SK-N-SH treated with all-trans-retinoic acid at 6 μM for 48 hours (cell line): ENCODE measurements at regions not wholly inside any gene's neighbourhood (a gene's known extent, or its start where the extent isn't known, plus 50 kb on each side); places are given as distances from the start of the nearest gene placed in this dataset.

ENCODE experiments used
- ATAC-seq: fragments of 200-7000 bp; cut with Tn5 transposase; 3 replicates; pipeline ENCODE4 v1.9.1; 2020; ENCODE audit warnings: mild to moderate bottlenecking, moderate library complexity
- ARNTL ChIP-seq: fragments of 450-650 bp; formaldehyde crosslinking; IDR thresholded peaks from 2 replicates; pipeline ENCODE4 v1.5.0; 2020; ENCODE audit warnings: low read depth, mild to moderate bottlenecking, moderate library complexity, borderline replicate concordance
- BACH2 ChIP-seq: fragments of 250-450 bp; sonication (Bioruptor Pico); IDR thresholded peaks from 2 replicates; pipeline ENCODE4 v1.9.0; 2021; ENCODE audit warnings: mild to moderate bottlenecking, borderline replicate concordance
- CREB5 ChIP-seq: fragments of 250-450 bp; sonication (Bioruptor Pico); IDR thresholded peaks from 2 replicates; pipeline ENCODE4 v1.5.1; 2020; ENCODE audit warnings: low read depth, mild to moderate bottlenecking, moderate library complexity
- CSRNP3 ChIP-seq: fragments of 250-450 bp; sonication (Bioruptor Pico); IDR thresholded peaks from 2 replicates; pipeline ENCODE4 v1.5.1; 2021; ENCODE audit warnings: mild to moderate bottlenecking, moderate library complexity
- ESRRG ChIP-seq: fragments of 250-450 bp; sonication (Bioruptor Pico); IDR thresholded peaks from 2 replicates; pipeline ENCODE4 v1.6.1; 2021; ENCODE audit warnings: mild to moderate bottlenecking
- GLIS3 ChIP-seq: fragments of 250-450 bp; sonication (Bioruptor Pico); IDR thresholded peaks from 2 replicates; pipeline ENCODE4 v1.5.0; 2020; ENCODE audit warnings: mild to moderate bottlenecking, moderate library complexity
- ISL1 ChIP-seq: fragments of 250-450 bp; sonication (Bioruptor Pico); IDR thresholded peaks from 2 replicates; pipeline ENCODE4 v2.1.2; 2022; ENCODE audit warnings: mild to moderate bottlenecking, moderate library complexity
- OSR1 ChIP-seq: fragments of 250-450 bp; sonication (Bioruptor Pico); IDR thresholded peaks from 2 replicates; pipeline ENCODE4 v1.8.0; 2022; ENCODE audit warnings: moderate library complexity, mild to moderate bottlenecking, inconsistent platforms
- PATZ1 ChIP-seq: fragments of 250-450 bp; sonication (Bioruptor Pico); IDR thresholded peaks from 2 replicates; pipeline ENCODE4 v1.8.0; 2020; ENCODE audit warnings: mild to moderate bottlenecking, moderate library complexity, borderline replicate concordance
- POU6F1 ChIP-seq: fragments of 250-450 bp; sonication (Bioruptor Pico); IDR thresholded peaks from 2 replicates; pipeline ENCODE4 v1.8.0; 2021; ENCODE audit warnings: low read depth, mild to moderate bottlenecking, moderate library complexity, borderline replicate concordance
- PPARA ChIP-seq: fragments of 250-450 bp; sonication (Bioruptor Pico); IDR thresholded peaks from 2 replicates; pipeline ENCODE4 v1.5.0; 2020; ENCODE audit warnings: mild to moderate bottlenecking, borderline replicate concordance
- SNAI2 ChIP-seq: fragments of 250-450 bp; sonication (Bioruptor Pico); IDR thresholded peaks from 2 replicates; pipeline ENCODE4 v1.5.0; 2020; ENCODE audit warnings: mild to moderate bottlenecking, moderate library complexity
- TCF4 ChIP-seq: fragments of 250-450 bp; sonication (Bioruptor Pico); IDR thresholded peaks from 2 replicates; pipeline ENCODE4 v1.8.0; 2021; ENCODE audit warnings: mild to moderate bottlenecking, moderate library complexity, borderline replicate concordance
- TOX ChIP-seq: fragments of 250-450 bp; sonication (Bioruptor Pico); IDR thresholded peaks from 2 replicates; pipeline ENCODE4 v1.8.0; 2021; ENCODE audit warnings: mild to moderate bottlenecking, moderate library complexity, borderline replicate concordance
- ZC3H10 ChIP-seq: fragments of 250-450 bp; sonication (Bioruptor Pico); IDR thresholded peaks from 2 replicates; pipeline ENCODE4 v1.5.1; 2021; ENCODE audit warnings: mild to moderate bottlenecking, moderate library complexity
- ZFP3 ChIP-seq: fragments of 250-450 bp; sonication (Bioruptor Pico); IDR thresholded peaks from 2 replicates; pipeline ENCODE4 v1.5.0; 2020; ENCODE audit warnings: mild to moderate bottlenecking, moderate library complexity
- ZNF565 ChIP-seq: fragments of 450-650 bp; formaldehyde crosslinking; conservative IDR thresholded peaks from 2 replicates; pipeline ENCODE4 v1.5.0; 2020; ENCODE audit warnings: low read depth, mild to moderate bottlenecking, moderate library complexity
- ZNF8 ChIP-seq: fragments of 450-650 bp; formaldehyde crosslinking; IDR thresholded peaks from 2 replicates; pipeline ENCODE4 v1.5.0; 2020; ENCODE audit warnings: mild to moderate bottlenecking, moderate library complexity

- no peak for TF ChIP-seq TOX
- TF ChIP-seq GLIS3 (CRISPR knock-in tag): no peak
- TF ChIP-seq PATZ1 (CRISPR knock-in tag): no peak
- no peak for TF ChIP-seq ARNTL (CRISPR knock-in tag)
- peak; percentile 40; the same call in 2 of the 3 replicates for ATAC-seq
These were observed 79.7 kb upstream of the RAB4A start for GRCh38 chr1:229191066-229191674.

- no peak for TF ChIP-seq ZFP3
- TF ChIP-seq PATZ1 (CRISPR knock-in tag): no peak
- TF ChIP-seq CREB5 (CRISPR knock-in tag): no peak
- no peak for TF ChIP-seq ESRRG (CRISPR knock-in tag)
- TF ChIP-seq GLIS3 (CRISPR knock-in tag): no peak
- TF ChIP-seq ARNTL (CRISPR knock-in tag): no peak
- no peak for TF ChIP-seq ZC3H10 (CRISPR knock-in tag)
- TF ChIP-seq SNAI2 (CRISPR knock-in tag): no peak
- no peak for TF ChIP-seq CSRNP3 (CRISPR knock-in tag)
- no peak for ATAC-seq
These were observed 78.9 kb upstream of the RAB4A start for GRCh38 chr1:229192031-229192430.

GRCh38 chr1:229192853-229193252 is 78.1 kb upstream of the RAB4A start:
- no peak for ATAC-seq
- TF ChIP-seq GLIS3 (CRISPR knock-in tag): no peak
- no peak for TF ChIP-seq CSRNP3 (CRISPR knock-in tag)
- TF ChIP-seq BACH2 (CRISPR knock-in tag): no peak
- no peak for TF ChIP-seq CREB5 (CRISPR knock-in tag)
- no peak for TF ChIP-seq ISL1 (CRISPR knock-in tag)
- no peak for TF ChIP-seq ZC3H10 (CRISPR knock-in tag)
- no peak for TF ChIP-seq PPARA (CRISPR knock-in tag)
- no peak for TF ChIP-seq POU6F1 (CRISPR knock-in tag)

GRCh38 chr1:229194096-229194495 is 76.8 kb upstream of the RAB4A start:
- ATAC-seq: no peak
- TF ChIP-seq ISL1 (CRISPR knock-in tag) (no peak), ZFP3 (no peak), GLIS3 (CRISPR knock-in tag) (no peak), TCF4 (CRISPR knock-in tag) (no peak), ZNF565 (no peak), POU6F1 (CRISPR knock-in tag) (no peak), ZC3H10 (CRISPR knock-in tag) (no peak), OSR1 (CRISPR knock-in tag) (no peak), ZNF8 (CRISPR knock-in tag) (no peak), PATZ1 (CRISPR knock-in tag) (no peak), ESRRG (CRISPR knock-in tag) (no peak)
